ENCODE measurements at regions not wholly inside any gene's neighbourhood (a gene's known extent, or its start where the extent isn't known, plus 50 kb on each side); places are given as distances from the start of the nearest gene placed in this dataset.
"Not testable (repeated sequence)": the region's sequence is repeated elsewhere in the genome, so short reads cannot be mapped to it uniquely, and the experiment has no call there.

DNA sequence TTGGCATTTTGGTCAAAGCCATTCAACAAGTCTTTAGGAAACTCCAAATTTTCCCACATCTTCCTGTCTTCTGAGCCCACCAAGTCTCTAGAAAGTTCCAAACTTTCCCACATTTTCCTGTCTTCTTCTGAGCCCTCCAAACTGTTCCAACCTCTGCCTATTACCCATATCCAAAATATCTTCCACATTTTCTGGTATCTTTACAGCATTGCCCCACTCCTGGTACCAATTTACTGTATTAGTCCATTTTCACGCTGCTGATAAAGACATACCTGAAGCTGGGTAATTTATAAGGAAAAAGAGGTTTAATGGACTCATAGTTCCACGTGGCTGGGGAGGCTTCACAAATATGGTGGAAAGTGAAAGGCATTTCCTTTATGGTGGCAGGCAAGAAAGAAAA lies 56.1 kb upstream of the GABRA3 start:
- DNase-seq: not testable (repeated sequence)

DNA sequence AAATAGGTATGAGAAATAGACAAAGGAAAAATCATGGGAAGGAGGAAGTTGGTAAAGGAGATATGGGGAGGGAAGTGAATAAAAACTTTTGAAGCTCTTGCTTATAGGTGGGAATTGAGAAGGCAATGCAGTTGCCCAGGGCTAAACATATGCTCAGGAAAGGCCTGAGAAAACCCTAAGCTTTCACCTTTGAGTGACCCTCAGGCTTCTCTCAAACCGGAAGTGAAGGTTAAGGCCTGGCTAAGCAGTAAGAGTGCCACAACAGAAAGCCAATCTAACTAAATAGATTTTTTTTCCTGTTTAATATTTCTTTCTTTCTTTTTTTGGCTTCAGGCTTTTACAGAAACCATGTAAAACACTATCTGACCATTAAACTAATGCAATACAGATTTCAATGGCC lies 69.5 kb upstream of the GABRA3 start:
- DNase-seq: no peak

- DNase-seq: peak in 1 of 2 experiments; percentile 21
Measured at GRCh38 chrX:152528193-152528592, 77.1 kb upstream of the GABRA3 start.

- DNase-seq: no peak
Measured at GRCh38 chrX:152530967-152531366, 79.9 kb upstream of the GABRA3 start.

GRCh38 chrX:152537373-152537772 lies 86.3 kb upstream of the GABRA3 start:
- DNase-seq: peak in 1 of 2 experiments; percentile 27

- DNase-seq: no peak
Measured at GRCh38 chrX:152573866-152574265, 63.8 kb upstream of the GABRQ start.

DNA sequence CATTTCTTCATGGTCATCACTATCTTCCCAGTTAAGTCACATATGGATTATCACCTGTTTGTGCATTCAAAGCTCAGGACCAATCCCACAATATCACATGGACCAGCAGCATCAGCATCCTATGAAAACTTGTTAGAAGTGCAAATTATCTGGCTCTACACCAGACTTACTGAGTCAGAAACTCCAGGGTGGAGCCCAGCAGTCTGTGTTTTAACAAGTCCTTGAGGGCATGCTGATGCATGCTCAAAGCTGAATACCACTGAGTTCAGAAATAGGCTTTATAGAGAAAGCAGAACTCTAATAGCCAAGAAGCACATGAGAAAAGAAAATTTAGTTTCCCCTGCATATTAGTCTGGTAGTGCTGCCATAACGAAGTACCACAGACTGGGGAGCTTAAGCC lies 62.4 kb upstream of the GABRQ start:
- no peak for DNase-seq

GRCh38 chrX:152587523-152587922 lies 50.2 kb upstream of the GABRQ start:
- DNase-seq: not testable (repeated sequence)

Data from NCI-H524 (cell line).